ENCODE measurements at regions not wholly inside any gene's neighbourhood (a gene's known extent, or its start where the extent isn't known, plus 50 kb on each side); places are given as distances from the start of the nearest gene placed in this dataset.

- intact Hi-C loops (cut with micrococcal nuclease; ENCODE audit: unreplicated experiment), result no loop called here
- no peaks in the 10 kb centered on the region for H3K27me3 Mint-ChIP-seq (ENCODE audit: insufficient read depth, unreplicated experiment)
- H3K4me3 Mint-ChIP-seq (ENCODE audit: unreplicated experiment), result no peak overlapping the region
- no peaks in the 10 kb centered on the region for H3K9me3 ChIP-seq
- peaks cover 9% of the 10 kb centered on the region for H3K9me3 Mint-ChIP-seq (ENCODE audit: unreplicated experiment)
- H3K36me3 Mint-ChIP-seq (ENCODE audit: insufficient read depth, unreplicated experiment), result no peaks in the 10 kb centered on the region
- H3K4me1 Mint-ChIP-seq (ENCODE audit: low read depth, unreplicated experiment), result peaks cover 24% of the 10 kb centered on the region
- BruUV-seq (replicated peaks), result no TSS peak
- H3K27ac Mint-ChIP-seq (ENCODE audit: unreplicated experiment), result no peak overlapping the region
- H3K27me3 ChIP-seq (replicated peaks; ENCODE audit: control insufficient read depth, insufficient read depth, low read length), result no peaks in the 10 kb centered on the region
- H3K4me3 ChIP-seq (ENCODE audit: low read depth, low read length), result no peak overlapping the region
- H3K36me3 ChIP-seq (ENCODE audit: control insufficient read depth, insufficient read depth, low read length), result no peaks in the 10 kb centered on the region
- TF ChIP-seq, protein P1, sequence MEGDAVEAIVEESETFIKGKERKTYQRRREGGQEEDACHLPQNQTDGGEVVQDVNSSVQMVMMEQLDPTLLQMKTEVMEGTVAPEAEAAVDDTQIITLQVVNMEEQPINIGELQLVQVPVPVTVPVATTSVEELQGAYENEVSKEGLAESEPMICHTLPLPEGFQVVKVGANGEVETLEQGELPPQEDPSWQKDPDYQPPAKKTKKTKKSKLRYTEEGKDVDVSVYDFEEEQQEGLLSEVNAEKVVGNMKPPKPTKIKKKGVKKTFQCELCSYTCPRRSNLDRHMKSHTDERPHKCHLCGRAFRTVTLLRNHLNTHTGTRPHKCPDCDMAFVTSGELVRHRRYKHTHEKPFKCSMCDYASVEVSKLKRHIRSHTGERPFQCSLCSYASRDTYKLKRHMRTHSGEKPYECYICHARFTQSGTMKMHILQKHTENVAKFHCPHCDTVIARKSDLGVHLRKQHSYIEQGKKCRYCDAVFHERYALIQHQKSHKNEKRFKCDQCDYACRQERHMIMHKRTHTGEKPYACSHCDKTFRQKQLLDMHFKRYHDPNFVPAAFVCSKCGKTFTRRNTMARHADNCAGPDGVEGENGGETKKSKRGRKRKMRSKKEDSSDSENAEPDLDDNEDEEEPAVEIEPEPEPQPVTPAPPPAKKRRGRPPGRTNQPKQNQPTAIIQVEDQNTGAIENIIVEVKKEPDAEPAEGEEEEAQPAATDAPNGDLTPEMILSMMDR (IDR thresholded peaks at IDR 0.05; ENCODE audit: insufficient read depth in 1 of 2, low read depth in 1 of 2, low read length in 1 of 2, severe bottlenecking in 1 of 2, unreplicated experiment in 1 of 2), result no peak
- CTCF ChIA-PET, result no interaction called here
- POLR2A ChIA-PET, result no interaction called here
- H3K4me1 ChIP-seq, result peaks cover 35% of the 10 kb centered on the region
- no peak for DNase-seq
Observed at GRCh38 chr2:15840148-15840547, 100.2 kb upstream of the MYCN start.

DNA sequence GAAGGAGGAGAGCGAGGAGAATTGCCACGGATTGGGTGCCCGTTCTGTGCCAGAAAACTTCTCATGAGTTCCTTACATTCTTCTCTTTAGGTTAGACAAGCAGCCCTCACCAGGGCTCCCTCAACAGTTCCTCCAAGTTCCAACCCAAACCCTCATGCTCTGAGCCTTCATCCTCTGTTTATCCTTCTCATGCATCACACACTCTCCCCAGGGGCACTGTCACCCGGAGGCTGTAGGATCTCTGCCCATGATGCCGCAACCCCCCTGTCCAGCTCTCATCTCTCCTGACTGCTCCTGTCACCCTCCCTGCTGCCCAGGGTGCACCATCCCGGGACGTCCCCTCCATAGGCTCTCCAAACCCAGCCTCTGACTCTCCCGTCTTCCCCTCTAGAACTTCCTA, 99.4 kb upstream of the MYCN start:
- Histone ChIP-seq H3K4me1 (peaks cover 35% of the 10 kb centered on the region), H3K36me3 (ENCODE audit: control insufficient read depth, insufficient read depth, low read length) (no peaks in the 10 kb centered on the region), H3K4me3 (ENCODE audit: low read depth, low read length) (no peak overlapping the region), H3K9me3 (no peaks in the 10 kb centered on the region), H3K27me3 (replicated peaks; ENCODE audit: control insufficient read depth, insufficient read depth, low read length) (no peaks in the 10 kb centered on the region)
- POLR2A ChIA-PET, result no interaction called here
- CTCF ChIA-PET, result no interaction called here
- BruUV-seq (replicated peaks), result no TSS peak
- DNase-seq, result no peak
- Mint-ChIP-seq H3K27ac (ENCODE audit: unreplicated experiment) (no peak overlapping the region), H3K27me3 (ENCODE audit: insufficient read depth, unreplicated experiment) (no peaks in the 10 kb centered on the region), H3K4me1 (ENCODE audit: low read depth, unreplicated experiment) (peaks cover 24% of the 10 kb centered on the region), H3K4me3 (ENCODE audit: unreplicated experiment) (no peak overlapping the region), H3K36me3 (ENCODE audit: insufficient read depth, unreplicated experiment) (no peaks in the 10 kb centered on the region), H3K9me3 (ENCODE audit: unreplicated experiment) (peaks cover 9% of the 10 kb centered on the region)
- TF ChIP-seq, protein P1 (IDR thresholded peaks at IDR 0.05; ENCODE audit: insufficient read depth in 1 of 2, low read depth in 1 of 2, low read length in 1 of 2, severe bottlenecking in 1 of 2, unreplicated experiment in 1 of 2), result no peak
- intact Hi-C loops (cut with micrococcal nuclease; ENCODE audit: unreplicated experiment), result no loop called here

- no peaks in the 10 kb centered on the region for H3K36me3 Mint-ChIP-seq (ENCODE audit: insufficient read depth, unreplicated experiment)
Observed at GRCh38 chr2:15841776-15842560, 98.4 kb upstream of the MYCN start.

More at GRCh38 chr2:15841776-15842560, 98.4 kb upstream of the MYCN start:
- Histone ChIP-seq H3K27me3 (replicated peaks; ENCODE audit: control insufficient read depth, insufficient read depth, low read length) (no peaks in the 10 kb centered on the region), H3K4me1 (peaks cover 35% of the 10 kb centered on the region), H3K4me3 (ENCODE audit: low read depth, low read length) (no peak overlapping the region), H3K36me3 (ENCODE audit: control insufficient read depth, insufficient read depth, low read length) (no peaks in the 10 kb centered on the region), H3K9me3 (no peaks in the 10 kb centered on the region)
- Mint-ChIP-seq H3K4me1 (ENCODE audit: low read depth, unreplicated experiment) (peaks cover 24% of the 10 kb centered on the region), H3K27ac (ENCODE audit: unreplicated experiment) (peak overlapping the region; percentile 1), H3K9me3 (ENCODE audit: unreplicated experiment) (peaks cover 9% of the 10 kb centered on the region), H3K4me3 (ENCODE audit: unreplicated experiment) (no peak overlapping the region), H3K27me3 (ENCODE audit: insufficient read depth, unreplicated experiment) (no peaks in the 10 kb centered on the region)
- intact Hi-C loops (cut with micrococcal nuclease; ENCODE audit: unreplicated experiment), result no loop called here
- TF ChIP-seq, protein P1 (IDR thresholded peaks at IDR 0.05; ENCODE audit: insufficient read depth in 1 of 2, low read depth in 1 of 2, low read length in 1 of 2, severe bottlenecking in 1 of 2, unreplicated experiment in 1 of 2), result no peak
- ChIA-PET POLR2A (no interaction called here), CTCF (interaction anchor here (0.5 kb wide), 1 partner anchor 162 kb away, joined by 4 read pairs; no protein-coding TSS in a partner anchor)
- BruUV-seq (replicated peaks), result no TSS peak
- peak in 1 of 2 experiments; percentile 35 for DNase-seq
